ENCODE measurements at regions not wholly inside any gene's neighbourhood (a gene's known extent, or its start where the extent isn't known, plus 50 kb on each side); places are given as distances from the start of the nearest gene placed in this dataset.

GRCh38 chr4:127001933-127002332, 630.8 kb upstream of the INTU start:
- TF ChIP-seq EZH2 (IDR thresholded peaks at IDR 0.05; ENCODE audit: borderline replicate concordance, control insufficient read depth, low read depth, low read length) (no peak), TAF1 (IDR thresholded peaks at IDR 0.05; ENCODE audit: borderline replicate concordance, low read depth, low read length) (no peak), ELK1 (IDR thresholded peaks at IDR 0.05; ENCODE audit: low read depth, low read length) (no peak), CTCF (IDR thresholded peaks at IDR 0.05 in 2 of 3, conservative IDR thresholded peaks at IDR 0.05 in 1 of 3; ENCODE audit: control insufficient read depth in 2 of 3, extremely low read depth in 1 of 3, insufficient read depth in 1 of 3, low read depth in 3 of 3, low read length in 3 of 3) (no peak), ASH2L (IDR thresholded peaks at IDR 0.05; ENCODE audit: borderline replicate concordance, low read depth) (no peak), EGR1 (IDR thresholded peaks at IDR 0.05; ENCODE audit: borderline replicate concordance in 1 of 2, low read depth in 2 of 2, low read length in 2 of 2) (no peak), NR2C2 (IDR thresholded peaks at IDR 0.05; ENCODE audit: borderline replicate concordance, control insufficient read depth, insufficient read length, low read depth) (no peak)
